Bronchial epithelial cell (primary cell): ENCODE measurements at regions not wholly inside any gene's neighbourhood (a gene's known extent, or its start where the extent isn't known, plus 50 kb on each side); places are given as distances from the start of the nearest gene placed in this dataset.
A peak's percentile ranks its signal among the peaks of the same experiment; 100 is the strongest.

Experiments used
- DNase-seq: peaks from one replicate; pipeline ENCODE4 v3.0.0-alpha.2; 2010; ENCODE audit warnings: low read depth
- FAIRE-seq: peaks from 2 replicates; lab custom pipeline; 2011; peaks lifted over from hg19 to GRCh38; lab: Jason Lieb, UNC
- H3K27me3 ChIP-seq: 2 replicates; pipeline ENCODE4 v1.5.1; 2011; ENCODE audit warnings: low read length; ENCODE audit not compliant: control insufficient read depth, insufficient read depth
- H3K36me3 ChIP-seq: 2 replicates; pipeline ENCODE4 v1.5.1; 2011; ENCODE audit warnings: low read length; ENCODE audit not compliant: control insufficient read depth, insufficient read depth
- H3K4me3 ChIP-seq: 2 replicates; pipeline ENCODE4 v1.5.1; 2011; ENCODE audit warnings: mild to moderate bottlenecking, low read depth, low read length, control low read depth
- TF ChIP-seq, protein P1 (sequence below): IDR thresholded peaks from 2 replicates; pipeline ENCODE4 v1.5.1; 2011; ENCODE audit warnings: mild to moderate bottlenecking, moderate library complexity, low read length, control low read depth, inconsistent platforms; ENCODE audit not compliant: insufficient read depth, severe bottlenecking

DNA sequence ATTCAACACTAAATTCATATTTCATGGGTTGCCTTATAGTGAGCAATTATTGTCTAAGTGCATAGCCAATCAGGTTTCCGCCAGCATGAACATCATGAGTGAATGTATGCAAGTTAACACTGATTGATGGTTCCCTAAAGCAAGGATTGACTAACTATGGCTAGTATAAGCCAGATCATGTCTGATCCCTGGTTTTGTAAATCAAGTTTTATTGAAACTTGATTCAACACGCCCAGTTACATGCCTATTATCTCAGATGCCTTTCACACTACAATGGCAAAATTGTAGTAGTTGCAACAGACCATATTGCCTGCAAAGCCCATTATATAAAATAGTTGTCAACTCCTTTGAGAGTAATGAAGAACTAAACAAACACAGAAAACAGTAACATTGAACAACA, 1127.4 kb downstream of the NCAM2 start:
- TF ChIP-seq, protein P1, sequence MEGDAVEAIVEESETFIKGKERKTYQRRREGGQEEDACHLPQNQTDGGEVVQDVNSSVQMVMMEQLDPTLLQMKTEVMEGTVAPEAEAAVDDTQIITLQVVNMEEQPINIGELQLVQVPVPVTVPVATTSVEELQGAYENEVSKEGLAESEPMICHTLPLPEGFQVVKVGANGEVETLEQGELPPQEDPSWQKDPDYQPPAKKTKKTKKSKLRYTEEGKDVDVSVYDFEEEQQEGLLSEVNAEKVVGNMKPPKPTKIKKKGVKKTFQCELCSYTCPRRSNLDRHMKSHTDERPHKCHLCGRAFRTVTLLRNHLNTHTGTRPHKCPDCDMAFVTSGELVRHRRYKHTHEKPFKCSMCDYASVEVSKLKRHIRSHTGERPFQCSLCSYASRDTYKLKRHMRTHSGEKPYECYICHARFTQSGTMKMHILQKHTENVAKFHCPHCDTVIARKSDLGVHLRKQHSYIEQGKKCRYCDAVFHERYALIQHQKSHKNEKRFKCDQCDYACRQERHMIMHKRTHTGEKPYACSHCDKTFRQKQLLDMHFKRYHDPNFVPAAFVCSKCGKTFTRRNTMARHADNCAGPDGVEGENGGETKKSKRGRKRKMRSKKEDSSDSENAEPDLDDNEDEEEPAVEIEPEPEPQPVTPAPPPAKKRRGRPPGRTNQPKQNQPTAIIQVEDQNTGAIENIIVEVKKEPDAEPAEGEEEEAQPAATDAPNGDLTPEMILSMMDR = no peak
- DNase-seq = peak; percentile 3
- Histone ChIP-seq H3K4me3 (no peak overlapping the region), H3K36me3 (no peaks in the 10 kb centered on the region), H3K27me3 (no peaks in the 10 kb centered on the region)
- no peak for FAIRE-seq

- Histone ChIP-seq H3K36me3 (no peaks in the 10 kb centered on the region), H3K4me3 (no peak overlapping the region), H3K27me3 (no peaks in the 10 kb centered on the region)
- no peak for FAIRE-seq
- no peak for DNase-seq
- TF ChIP-seq, protein P1 = no peak
Measured at GRCh38 chr21:22128671-22129070, 1130.5 kb downstream of the NCAM2 start.

DNA sequence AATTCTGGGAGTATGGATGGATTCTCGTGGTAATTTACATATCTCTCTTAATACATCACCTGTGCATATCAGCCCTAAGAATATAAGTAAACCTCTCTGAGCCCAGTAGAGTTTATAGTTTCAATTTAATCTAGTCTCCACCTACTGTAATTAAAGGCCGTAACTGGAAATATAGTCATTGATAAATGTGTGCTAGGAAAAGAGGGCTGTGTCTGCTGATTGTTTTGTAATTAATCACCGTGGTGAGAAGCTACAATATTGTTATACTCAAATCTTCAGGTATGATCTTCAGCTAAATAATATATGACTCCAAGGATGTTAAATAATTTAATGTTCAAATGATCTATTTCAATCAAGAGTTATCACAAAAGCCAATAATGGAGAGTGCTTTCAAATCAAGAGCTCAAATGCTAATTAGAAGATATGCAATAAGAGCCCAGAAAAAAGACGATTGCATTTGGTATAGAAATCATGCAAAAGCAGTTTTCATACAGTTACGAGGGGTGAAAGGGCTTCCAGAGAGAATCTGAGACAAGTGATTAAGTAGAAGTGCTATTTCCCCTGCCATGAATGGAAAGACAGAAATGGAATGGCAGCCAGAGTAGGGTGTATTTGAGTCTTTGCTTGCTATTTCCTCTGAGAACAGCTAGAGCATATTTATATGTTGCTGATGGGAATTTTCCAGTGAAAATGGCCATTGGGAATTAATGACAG, 1134.3 kb downstream of the NCAM2 start:
- Histone ChIP-seq H3K36me3 (no peaks in the 10 kb centered on the region), H3K27me3 (no peaks in the 10 kb centered on the region), H3K4me3 (no peak overlapping the region)
- TF ChIP-seq, protein P1 = no peak
- FAIRE-seq (no peak), DNase-seq (no peak)

- no peaks in the 10 kb centered on the region for H3K36me3 ChIP-seq
- FAIRE-seq = no peak
- TF ChIP-seq, protein P1 = no peak
- H3K27me3 ChIP-seq = no peaks in the 10 kb centered on the region
- DNase-seq = no peak
- no peak overlapping the region for H3K4me3 ChIP-seq
Measured at GRCh38 chr21:22136740-22137139, 1138.5 kb downstream of the NCAM2 start.

DNA sequence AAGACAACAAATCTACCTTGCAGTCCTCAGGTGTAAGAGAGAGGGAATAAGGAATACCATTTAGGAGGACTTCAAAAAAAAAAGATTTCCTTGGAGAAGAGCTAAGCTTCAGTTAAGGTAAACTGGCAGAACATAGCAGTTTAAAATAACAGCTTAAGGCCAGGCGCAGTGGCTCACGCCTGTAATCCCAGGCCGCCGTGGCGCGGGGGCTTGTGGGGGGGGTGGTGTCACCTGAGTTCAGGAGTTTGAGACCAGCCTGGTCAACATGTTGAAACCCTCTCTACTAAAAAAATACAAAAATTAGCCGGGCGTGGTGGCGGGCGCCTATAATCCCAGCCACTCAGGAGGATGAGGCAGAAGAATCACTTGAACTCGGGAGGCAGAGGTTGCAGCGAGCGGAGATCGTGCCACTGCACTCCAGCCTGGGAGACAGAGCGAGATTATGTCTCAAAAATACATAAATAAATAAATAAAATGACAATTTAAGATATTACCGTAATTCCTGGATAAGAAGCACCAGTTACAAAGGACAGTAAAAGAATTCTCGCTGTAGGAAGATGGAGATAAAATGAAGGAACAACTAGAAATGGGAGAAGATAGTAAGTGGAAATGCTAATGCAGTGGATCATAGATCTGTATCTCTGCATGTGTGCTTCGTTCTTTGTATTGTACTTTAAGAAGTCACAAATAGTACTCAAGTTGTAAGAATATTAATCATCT, 1140.2 kb downstream of the NCAM2 start:
- no peaks in the 10 kb centered on the region for H3K27me3 ChIP-seq
- no peak for FAIRE-seq
- TF ChIP-seq, protein P1 = no peak
- no peak overlapping the region for H3K4me3 ChIP-seq
- no peak for DNase-seq
- H3K36me3 ChIP-seq = no peaks in the 10 kb centered on the region

- Histone ChIP-seq H3K36me3 (no peaks in the 10 kb centered on the region), H3K27me3 (no peaks in the 10 kb centered on the region), H3K4me3 (no peak overlapping the region)
- TF ChIP-seq, protein P1 = no peak
- DNase-seq = no peak
- FAIRE-seq = no peak
Measured at GRCh38 chr21:22145545-22145944, 1147.3 kb downstream of the NCAM2 start.
